ENCODE measurements at regions not wholly inside any gene's neighbourhood (a gene's known extent, or its start where the extent isn't known, plus 50 kb on each side); places are given as distances from the start of the nearest gene placed in this dataset.

DNA sequence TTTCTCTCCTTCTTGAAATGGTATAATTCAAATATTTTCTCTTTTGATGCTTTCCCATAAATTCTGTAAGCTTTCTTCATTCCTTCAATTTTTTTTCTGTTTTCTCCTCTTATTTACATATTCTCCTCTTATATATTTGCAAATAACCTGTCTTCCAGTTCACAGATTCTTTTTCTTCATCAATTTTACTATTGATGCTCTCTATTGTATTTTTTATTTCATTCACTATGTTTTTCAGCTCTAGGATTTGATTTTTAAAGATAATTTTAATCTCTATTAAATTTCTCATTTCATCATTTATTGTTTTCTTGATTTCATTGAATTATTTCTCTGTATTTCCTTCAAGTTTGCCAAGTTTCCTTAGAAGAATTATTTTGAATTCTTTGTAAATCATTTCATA is 54.0 kb upstream of the PRPS1L1 start:
- no peak for DNase-seq (ENCODE audit: low read depth)

DNA sequence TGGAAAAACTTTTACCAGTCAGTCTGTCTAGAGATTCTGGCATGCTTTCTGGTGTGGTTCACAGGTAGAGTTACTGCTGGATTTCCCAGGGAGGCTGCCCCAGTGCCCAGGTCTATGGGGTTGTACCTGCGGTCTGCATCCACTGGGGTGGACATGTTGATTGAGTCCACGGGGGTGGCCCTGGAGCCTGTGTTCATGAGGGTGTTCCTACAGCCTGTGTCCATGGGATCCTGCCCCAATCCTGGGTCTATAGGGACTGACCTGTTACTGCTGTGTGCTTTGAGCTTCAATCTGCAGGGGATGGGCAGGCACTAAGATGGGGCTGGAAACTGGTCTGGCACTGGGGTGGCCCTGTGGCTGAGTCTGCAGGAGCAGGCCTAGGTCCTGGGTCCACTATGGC is 54.5 kb upstream of the PRPS1L1 start:
- no peak for DNase-seq (ENCODE audit: low read depth)

DNA sequence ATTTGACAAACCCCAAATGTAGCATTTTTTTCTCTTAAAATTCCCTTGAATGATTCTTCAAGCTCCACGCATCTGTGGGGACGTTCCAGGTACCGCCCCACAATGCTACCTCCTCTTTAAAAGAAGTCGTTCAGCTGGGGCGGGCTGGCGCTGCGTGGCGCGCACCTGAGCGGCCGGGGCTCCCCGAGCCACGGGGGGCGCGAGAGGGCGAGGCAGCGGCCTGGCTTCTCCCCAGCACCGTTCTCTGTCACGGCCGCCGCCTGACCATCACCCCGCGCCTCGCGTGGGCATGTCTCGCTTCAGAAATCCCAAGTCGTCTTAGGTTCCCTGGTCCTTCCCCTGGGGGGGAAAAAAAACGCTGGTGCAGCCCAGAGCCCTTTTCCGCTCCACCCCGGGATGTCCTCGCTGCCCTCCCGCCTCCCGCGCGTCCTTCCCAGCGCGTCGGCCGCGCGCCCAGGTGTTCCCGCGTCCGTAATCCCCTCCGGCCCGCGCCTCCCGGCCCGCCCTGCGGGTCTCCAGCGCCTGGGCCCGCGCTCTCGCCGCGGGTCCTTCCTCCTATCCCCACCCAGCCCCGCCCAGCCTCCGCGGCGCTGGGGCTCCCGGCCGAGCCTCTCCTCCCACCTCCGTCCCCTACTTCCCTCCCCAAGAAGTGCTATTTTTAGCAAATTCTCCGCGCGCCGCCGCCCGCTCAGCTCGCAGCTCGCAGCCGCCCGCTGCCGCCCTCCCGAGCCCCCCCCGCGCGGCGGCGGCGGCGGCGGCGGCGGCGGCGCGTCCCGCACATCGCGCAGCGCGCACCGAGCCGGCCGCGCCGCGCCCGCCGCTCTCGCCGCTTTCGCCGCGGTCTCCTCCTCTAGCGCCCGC is 58.7 kb upstream of the PRPS1L1 start:
- DNase-seq (ENCODE audit: low read depth) = no peak

DNA sequence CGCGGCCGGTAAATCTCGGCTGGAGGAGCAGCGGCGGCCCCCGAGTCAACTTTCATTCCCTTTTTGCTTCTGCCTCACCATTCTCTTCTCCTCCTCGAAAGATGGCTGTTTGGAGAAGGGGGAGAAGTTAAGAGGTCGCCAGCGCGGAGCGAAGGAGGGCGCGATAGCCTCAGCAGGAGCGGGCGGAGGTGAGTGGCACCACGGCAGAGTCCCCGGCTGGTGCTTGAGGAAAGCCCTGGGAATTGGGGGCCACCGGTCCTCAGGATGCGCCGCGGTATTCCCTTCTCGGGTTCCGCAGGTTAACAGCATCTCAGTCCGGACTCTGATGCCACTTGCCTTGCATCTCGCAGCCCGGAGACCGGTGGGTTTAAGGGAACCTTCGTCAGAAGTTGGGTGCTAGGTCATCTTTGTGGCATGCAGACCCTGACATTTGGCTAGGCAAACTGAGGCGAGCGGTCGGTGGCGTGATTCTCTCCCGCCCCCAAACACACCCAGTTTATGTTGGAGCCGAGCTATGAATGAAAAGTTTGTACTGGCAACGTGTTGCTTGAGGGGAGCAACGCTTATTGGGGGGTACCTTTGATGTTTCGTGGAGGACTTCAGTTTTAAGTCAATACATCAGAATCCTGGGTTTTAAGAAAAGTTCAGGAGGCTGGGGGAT is 59.5 kb upstream of the PRPS1L1 start:
- no peak for DNase-seq (ENCODE audit: low read depth)

DNA sequence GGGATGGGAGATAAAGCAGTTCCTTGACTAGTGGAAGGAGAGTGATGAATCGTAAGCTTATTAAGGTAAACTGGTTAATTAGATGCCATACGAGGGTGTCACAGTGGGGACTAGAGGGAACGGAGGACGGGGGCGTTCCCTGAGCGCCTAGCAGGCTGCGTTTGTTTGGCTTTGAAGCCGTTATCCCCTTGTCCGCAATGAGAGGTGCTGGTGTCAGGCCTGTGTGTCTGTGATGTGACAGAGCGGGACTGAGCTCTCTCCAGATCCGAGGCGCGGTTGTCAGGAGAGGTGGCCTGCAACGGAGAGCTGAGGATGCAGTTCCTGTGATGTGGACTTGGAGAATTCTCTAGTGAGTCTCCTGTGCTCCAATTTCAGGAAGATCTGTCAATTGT is 60.0 kb upstream of the PRPS1L1 start:
- no peak for DNase-seq (ENCODE audit: low read depth)

DNA sequence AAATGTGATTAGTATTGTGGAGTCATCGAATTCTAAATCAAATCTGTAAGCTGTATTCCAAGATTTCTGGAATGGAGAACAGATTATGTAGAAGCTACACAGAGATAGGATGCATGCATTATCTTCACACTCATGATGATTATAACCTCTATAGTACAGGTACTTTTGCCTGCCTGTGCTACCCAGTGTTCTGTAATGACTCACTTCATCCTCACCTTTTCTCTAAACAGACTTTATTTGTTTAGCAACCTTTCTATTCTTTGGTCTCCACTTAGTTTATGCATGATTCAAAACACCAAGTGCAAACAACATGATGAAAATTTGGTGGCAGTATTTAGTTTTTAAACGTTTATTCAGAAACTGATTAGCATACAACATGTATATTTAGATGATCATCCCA is 68.4 kb upstream of the PRPS1L1 start:
- no peak for DNase-seq (ENCODE audit: low read depth)

DNA sequence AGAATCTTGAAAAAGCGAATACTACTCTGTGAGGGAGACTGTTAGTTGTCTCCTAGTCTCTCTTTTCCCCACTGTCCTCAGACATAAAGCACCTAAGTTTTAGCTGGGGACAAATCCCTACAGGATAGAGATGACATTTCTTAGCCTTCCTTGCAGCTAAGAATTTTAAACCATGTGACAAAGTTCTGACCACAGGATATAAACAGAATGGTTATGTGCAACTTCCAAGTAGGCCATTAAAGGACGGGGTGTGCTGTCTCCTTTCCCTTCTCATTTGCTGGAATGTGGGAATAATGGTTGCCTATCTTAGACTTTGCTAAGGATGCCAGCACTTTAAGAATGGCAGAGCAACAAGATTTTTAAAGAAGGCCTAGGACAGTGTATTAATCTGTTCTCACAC is 74.9 kb upstream of the PRPS1L1 start:
- DNase-seq (ENCODE audit: low read depth) = no peak

DNA sequence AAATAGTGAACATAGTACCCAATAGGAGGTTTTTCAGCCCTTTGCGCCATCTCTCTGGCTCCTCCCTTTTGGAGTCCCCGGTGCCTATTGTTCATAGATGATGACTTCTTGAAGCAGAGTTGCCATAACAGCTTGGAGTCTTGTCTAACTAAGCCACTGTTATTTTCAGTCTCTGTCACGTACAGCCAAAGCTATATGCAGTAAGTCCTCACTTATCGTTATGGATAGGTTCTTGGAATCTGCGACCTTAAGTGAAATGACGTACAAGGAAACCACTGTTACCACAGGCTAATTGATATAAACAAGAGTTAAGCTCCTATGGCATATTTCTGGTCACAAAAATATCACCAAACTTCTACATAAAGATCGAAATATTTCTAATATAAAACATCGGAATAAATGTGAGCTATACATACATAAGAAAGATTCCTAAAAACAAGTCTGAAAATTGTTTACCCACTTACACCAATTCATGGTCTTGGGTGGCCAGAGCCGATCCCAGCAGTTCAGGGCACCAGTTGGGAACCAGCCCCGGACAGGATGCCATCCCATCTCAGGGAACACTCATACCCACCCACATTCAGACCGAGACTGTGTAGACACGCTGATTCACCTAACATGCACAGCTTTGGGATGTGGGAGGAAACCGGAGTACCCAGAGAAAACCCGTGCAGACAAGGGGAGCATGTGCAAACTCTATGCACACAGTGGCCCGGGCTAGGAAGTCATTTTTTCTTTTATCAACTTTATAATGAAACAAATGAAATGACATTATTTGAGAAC is 76.0 kb upstream of the PRPS1L1 start:
- DNase-seq (ENCODE audit: low read depth) = no peak

DNA sequence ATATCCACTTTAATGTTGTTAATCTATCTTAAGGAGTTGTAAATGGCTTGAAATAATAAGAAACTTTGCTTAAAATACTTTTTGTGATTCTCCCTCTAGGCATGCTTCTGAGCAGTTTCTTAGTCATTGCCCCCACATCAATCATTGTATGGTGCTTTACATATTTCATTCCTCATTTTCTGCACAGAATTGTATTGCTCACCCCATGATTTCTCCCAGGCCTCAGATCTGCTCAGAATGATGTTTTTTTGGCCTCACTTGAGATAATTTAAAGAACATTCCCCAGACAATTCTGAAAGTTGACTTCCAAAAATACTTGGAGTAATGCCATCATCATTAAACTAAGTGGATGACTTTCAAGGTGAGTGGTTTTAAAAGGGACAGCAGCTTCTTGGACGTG is 82.1 kb upstream of the PRPS1L1 start:
- DNase-seq (ENCODE audit: low read depth) = no peak

DNA sequence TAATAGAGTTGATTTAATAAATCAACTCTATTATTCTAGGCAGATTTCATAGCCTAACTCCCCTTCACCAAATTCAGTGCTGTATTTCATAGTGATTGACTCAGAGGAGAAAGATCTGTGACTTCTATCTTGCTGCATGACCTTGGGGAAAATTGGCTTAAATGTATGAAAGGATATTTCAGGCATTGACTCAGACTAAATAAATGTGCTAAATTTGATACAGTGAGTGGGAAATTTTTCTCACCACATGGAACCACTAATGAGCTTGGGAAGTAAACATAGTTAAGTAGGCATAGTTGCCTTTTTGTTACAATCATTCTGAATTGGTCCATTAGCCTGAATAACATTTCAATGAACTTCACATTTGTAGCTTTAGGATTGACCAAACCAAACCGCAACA is 89.0 kb upstream of the PRPS1L1 start:
- DNase-seq (ENCODE audit: low read depth) = no peak

DNA sequence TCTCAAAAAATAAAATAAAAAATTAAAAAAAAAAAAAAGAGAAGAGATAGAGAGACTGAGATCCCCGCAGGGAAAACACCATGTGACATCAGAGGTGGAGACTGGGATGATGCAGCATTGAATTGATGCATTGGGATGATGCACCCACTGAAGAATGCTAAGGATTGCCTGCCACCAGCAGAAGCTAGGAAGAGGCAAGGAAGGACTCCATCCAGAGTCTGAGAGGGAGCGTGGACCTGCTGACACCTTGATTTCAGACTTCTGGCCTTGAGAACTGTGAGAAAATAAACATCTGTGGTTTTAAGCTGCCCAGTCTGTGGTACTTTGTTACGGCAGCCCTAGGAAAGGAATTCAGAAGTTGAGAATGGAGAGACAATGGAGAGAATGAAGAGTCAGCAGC is 89.8 kb upstream of the PRPS1L1 start:
- DNase-seq (ENCODE audit: low read depth) = no peak

DNA sequence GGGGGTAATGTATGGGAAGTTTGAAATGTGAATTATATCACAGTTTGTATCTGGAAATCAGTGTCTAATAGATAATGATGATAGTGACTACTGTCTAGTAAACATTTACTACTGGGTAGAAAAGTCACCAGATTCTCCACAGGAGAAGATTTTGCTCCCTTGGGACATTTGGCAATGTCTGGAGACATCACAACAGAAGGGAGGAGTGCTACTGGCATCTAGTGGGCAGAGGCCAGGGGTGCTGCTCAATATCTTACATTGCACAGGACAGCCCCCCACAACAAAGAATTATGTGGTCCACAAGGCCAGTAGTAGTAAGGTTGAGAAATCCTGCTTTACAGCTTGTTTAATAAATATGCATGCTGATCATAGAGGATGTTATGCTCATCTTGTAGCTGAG is 92.3 kb upstream of the PRPS1L1 start:
- no peak for DNase-seq (ENCODE audit: low read depth)

DNA sequence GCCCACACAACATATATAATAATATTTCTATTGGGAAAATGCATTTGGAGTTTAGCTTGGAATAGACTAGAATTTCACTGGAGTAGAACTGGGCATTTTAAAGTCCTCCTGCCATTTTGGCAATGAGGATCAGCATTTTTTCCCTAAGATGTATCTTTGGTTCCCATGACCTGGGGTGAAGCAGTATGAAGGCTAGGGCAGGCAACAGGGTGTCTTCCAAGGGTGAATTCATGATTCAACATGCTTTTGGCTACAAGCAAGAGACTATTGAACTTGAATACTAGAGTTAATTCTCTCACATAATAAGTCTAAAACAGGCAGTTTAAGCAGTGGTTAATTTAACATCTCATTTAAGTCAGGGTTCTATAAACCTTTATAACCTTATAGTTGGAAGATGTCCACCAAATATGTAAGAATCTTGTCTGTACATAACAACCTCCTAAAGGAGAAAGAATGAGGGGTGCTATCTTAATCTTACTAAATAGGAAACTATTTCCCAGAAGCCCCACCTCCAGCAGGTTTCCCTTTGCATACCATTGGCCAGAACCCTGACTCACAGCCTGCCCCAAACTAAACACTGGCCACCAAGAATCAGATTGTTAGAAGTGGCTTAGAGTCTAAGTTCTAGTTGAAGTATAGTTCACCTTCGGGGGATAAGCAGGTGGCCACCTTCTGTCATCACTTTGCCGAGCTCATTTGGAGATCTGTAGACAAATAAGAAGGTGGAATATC is 96.0 kb upstream of the PRPS1L1 start:
- no peak for DNase-seq (ENCODE audit: low read depth)

DNA sequence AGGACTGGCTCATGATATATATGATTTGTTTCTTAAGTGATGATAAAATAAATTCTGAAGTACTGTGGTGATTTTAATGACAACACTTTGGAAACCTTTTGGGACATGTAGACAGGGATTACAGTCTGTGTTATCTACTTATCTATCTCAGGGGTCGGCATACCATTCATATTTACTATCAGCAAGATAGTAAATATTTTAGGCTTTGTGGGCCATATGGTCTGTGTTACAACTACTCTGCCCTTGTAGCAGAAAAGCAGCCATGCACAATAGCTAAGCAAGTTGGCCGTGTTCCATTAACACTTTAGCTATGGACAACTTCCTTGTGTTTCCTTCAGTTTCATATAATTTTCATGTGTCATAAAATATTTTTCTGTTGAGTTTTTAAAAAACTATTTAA is 97.8 kb upstream of the PRPS1L1 start:
- DNase-seq (ENCODE audit: low read depth) = no peak

DNA sequence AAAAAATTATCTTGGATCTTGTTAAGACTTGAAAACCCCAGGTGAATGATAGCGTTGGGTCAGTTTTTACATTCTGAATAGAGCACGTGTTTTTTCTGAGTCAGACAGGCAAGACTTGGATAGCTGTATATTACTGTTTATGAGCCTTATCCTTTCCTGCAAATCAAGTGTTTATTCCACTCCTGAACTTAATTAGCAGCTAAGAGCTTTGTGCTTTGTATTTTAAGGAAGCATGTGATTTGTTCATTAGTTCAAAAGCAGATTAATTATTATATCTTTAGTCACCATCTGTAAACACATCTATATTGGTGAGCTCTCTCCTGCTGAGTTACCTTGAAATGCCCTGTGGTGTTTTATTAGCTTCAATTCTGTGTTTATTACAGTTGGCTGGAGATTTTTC is 98.6 kb upstream of the PRPS1L1 start:
- no peak for DNase-seq (ENCODE audit: low read depth)

DNA sequence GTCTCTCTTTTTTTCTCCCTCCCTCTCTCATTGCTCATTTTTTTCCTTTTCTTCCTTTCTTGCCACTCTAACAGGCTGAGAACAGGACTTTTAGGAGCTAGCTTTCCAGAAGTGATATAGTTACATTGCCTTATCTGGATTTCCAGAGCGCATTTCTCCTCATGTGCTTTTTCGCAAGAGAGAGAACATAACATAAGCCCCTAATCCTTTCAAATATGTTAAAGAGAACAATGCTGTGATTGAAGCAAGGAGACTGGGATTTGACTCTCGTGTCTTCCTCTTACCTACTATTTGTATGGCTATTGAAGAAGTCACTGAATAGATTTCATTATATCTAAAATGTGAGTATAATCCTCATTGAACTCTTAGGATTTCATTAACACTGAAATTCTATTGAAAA is 101.2 kb upstream of the PRPS1L1 start:
- DNase-seq (ENCODE audit: low read depth) = no peak

DNA sequence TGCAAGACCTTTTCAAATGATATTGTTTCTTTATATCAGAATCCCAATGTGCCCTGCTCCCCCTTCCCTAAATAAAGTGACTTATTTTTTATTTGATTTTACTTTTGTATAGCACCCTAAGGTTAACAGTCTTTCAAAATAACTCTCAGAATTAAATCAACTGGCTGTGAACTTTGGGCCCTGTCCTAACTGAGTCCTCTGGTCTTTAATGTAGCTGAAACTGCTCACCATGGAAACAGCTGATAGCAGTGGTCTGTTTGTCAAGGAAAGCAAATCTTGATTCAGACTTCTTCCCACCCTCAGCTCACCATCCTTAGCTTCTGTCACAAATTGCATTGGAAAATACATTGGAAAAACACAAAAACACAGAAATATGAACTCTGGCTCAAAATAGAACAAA is 105.2 kb upstream of the PRPS1L1 start:
- DNase-seq (ENCODE audit: low read depth) = no peak

DNA sequence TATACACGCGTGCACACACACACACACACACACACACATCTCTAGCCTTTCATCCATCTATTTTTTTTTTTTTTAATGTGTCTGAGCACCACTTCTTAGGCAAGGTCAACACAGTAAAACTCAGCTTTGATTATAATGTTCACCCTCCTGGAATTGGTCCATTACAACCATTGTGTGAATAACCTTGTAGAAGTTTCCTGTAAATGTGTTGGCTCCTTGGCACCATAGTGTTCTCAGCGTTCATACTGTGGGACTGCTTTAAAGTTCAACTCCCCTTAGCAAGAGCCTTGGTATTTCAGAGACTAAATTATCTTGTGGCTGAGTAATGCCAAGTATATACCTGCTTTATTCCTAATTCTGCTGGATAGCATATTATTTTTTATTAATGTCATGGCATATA is 106.3 kb upstream of the PRPS1L1 start:
- no peak for DNase-seq (ENCODE audit: low read depth)

DNA sequence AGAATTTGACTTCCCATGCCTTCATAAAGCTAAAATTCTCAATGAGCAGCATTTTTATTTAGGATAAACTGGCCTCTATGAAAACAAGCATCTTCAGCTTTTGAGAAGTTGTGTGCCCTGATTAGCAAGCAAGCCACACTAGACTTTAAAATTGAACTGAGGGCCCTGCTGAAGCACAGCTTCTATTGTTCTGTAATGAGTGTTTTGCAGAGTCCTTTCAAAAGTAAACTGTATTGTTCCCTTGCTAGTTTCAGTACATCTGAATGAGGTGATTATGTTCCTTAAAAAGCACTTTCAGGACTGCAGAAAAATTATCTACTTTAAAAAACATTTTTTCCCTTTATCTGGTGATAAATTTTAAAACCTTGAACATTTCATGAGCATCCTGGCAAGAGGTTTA is 113.3 kb upstream of the PRPS1L1 start:
- DNase-seq (ENCODE audit: low read depth) = no peak

DNA sequence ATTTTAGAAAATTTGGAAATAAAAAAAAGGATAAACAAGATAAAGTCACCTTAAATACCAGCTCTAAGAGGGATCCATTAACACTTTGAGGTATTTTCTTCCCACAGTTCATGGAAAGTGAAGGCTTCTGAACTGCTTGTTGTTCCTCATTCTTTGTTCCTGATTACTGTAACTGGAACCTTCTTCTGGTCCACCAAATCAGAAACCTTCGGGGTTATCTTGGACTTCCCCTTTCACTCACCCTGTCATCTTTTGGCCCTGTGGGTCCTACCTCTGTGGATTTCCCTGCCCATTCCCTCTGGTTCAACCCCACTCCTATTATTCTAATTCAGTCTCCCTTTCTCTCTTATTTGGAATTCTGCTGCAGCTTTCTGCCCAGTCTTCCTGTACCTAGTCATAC is 116.5 kb upstream of the PRPS1L1 start:
- DNase-seq (ENCODE audit: low read depth) = no peak

DNA sequence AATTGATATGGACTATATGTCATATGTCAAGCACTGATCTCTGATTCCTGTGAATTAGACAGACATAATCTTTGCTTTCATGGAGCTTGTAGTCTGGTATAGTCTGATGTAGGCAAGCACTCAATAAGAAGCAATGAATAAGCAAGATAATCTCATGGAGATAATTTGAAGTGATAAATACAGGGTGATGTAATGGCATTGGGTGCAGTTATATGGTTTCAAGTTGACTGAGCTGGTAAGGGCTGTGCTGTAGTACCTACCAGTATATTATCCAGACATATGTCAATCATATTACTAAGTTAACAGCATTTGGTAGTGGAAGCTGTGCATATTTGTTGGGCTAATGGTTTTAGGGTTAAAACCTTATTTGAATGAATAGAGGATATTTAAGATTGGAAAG is 117.5 kb upstream of the PRPS1L1 start:
- DNase-seq (ENCODE audit: low read depth) = no peak

DNA sequence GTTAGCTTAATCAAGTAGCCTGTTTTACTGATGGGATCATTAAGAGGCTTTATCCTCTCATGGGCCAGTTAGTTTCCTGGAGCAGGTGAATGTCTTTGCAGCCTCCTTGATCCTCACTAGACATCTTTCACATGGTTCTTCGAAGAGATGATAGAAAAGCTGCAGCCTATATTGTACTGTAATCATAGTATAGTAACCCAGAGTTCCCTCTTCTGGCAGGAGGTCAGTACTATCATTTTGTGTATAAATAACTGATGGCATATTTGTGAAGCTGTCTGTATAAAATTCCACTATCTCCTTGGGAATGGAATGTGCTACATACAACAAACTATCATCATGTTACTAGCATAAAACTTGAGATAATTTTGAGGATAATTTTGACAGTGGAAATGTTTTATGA is 123.8 kb upstream of the PRPS1L1 start:
- no peak for DNase-seq (ENCODE audit: low read depth)

Measured in stimulated activated CD8-positive, alpha-beta memory T cell treated with anti-CD3 and anti-CD28 coated beads, Interleukin-4, amount 100 ng/mL, for 24 hours (primary cell).